Stomach (tissue), 4 donors: ENCODE measurements at regions not wholly inside any gene's neighbourhood (a gene's known extent, or its start where the extent isn't known, plus 50 kb on each side); places are given as distances from the start of the nearest gene placed in this dataset.

Experiments used
- CTCF ChIP-seq, 7 experiments: fragments of 450-650 bp in 4 of 7; fragments of 200-600 bp in 3 of 7; sonication (generic) in 3 of 7; IDR thresholded peaks; one replicate each; pipeline ENCODE4 v1.5.1; 2016 to 2019; ENCODE audit warnings: antibody characterized with exemption in 7 of 7, control low read depth in 2 of 7, mild to moderate bottlenecking in 1 of 7
- EP300 ChIP-seq: sonication (generic); formaldehyde crosslinking; IDR thresholded peaks from one replicate; pipeline ENCODE4 v1.6.1; 2017; ENCODE audit warnings: antibody characterized with exemption
- POLR2A ChIP-seq, 4 donors: fragments of 450-650 bp; IDR thresholded peaks; one replicate each; pipeline ENCODE4 v1.6.1; 2016; ENCODE audit warnings: antibody characterized with exemption in 4 of 4, control low read depth in 2 of 4, mild to moderate bottlenecking in 1 of 4, moderate library complexity in 1 of 4
- POLR2AphosphoS5 ChIP-seq, 3 donors: sonication (generic); formaldehyde crosslinking; IDR thresholded peaks; one replicate each; pipeline ENCODE4 v1.6.1; 2016; ENCODE audit warnings: antibody characterized with exemption in 3 of 3

GRCh38 chr5:126357585-126358342, 65.4 kb upstream of the GRAMD2B start:
- TF ChIP-seq CTCF (IDR thresholded peaks at IDR 0.05) = no peak
- no peak for TF ChIP-seq POLR2A (IDR thresholded peaks at IDR 0.05)
- TF ChIP-seq EP300 = no peak
- TF ChIP-seq POLR2AphosphoS5 (IDR thresholded peaks at IDR 0.05) = no peak
